Endodermal cell (in vitro differentiated cells): ENCODE measurements at regions not wholly inside any gene's neighbourhood (a gene's known extent, or its start where the extent isn't known, plus 50 kb on each side); places are given as distances from the start of the nearest gene placed in this dataset.

Experiments used
- DNase-seq: peaks from one replicate; pipeline ENCODE4 v3.0.0-alpha.2; 2017
- H3K27ac ChIP-seq: 2 replicates; pipeline ENCODE4 v1.5.1; 2013; ENCODE audit warnings: mild to moderate bottlenecking, low read depth, low read length, moderate library complexity
- H3K27me3 ChIP-seq: 2 replicates; pipeline ENCODE4 v1.6.1; 2013; ENCODE audit warnings: mild to moderate bottlenecking, low read length, moderate library complexity; ENCODE audit not compliant: insufficient read depth, control insufficient read depth, poor library complexity, severe bottlenecking
- H3K36me3 ChIP-seq: 2 replicates; pipeline ENCODE4 v1.7.0; 2013; ENCODE audit warnings: mild to moderate bottlenecking, low read length, moderate library complexity; ENCODE audit not compliant: control insufficient read depth, insufficient read depth
- H3K4me1 ChIP-seq: one replicate; pipeline ENCODE4 v1.7.0; 2013; ENCODE audit warnings: low read length; ENCODE audit not compliant: control insufficient read depth, insufficient read depth
- H3K4me3 ChIP-seq: 2 replicates; pipeline ENCODE4 v1.5.1; 2013; ENCODE audit warnings: mild to moderate bottlenecking, low read length, moderate library complexity
- H3K9ac ChIP-seq: 2 replicates; pipeline ENCODE4 v1.6.1; 2013; ENCODE audit warnings: mild to moderate bottlenecking, low read length, moderate library complexity; ENCODE audit not compliant: poor library complexity, severe bottlenecking; ENCODE audit errors: extremely low read depth
- H3K9me3 ChIP-seq: 2 replicates; pipeline ENCODE4 v1.6.1; 2013; ENCODE audit warnings: mild to moderate bottlenecking, low read length, moderate library complexity; ENCODE audit not compliant: control insufficient read depth
- H3K27ac Mint-ChIP-seq: 2 replicates; pipeline ENCODE4 v1.8.0; 2020; ENCODE audit warnings: mixed read lengths
- H3K27me3 Mint-ChIP-seq: 2 replicates; pipeline ENCODE4 v1.8.0; 2021; ENCODE audit warnings: mild to moderate bottlenecking, mixed read lengths; ENCODE audit not compliant: insufficient read depth
- H3K36me3 Mint-ChIP-seq: 2 replicates; pipeline ENCODE4 v1.8.0; 2020; ENCODE audit warnings: low read depth, mixed read lengths
- H3K4me1 Mint-ChIP-seq: 2 replicates; pipeline ENCODE4 v1.8.0; 2020; ENCODE audit warnings: mixed read lengths
- H3K4me3 Mint-ChIP-seq: 2 replicates; pipeline ENCODE4 v1.8.0; 2020; ENCODE audit warnings: mild to moderate bottlenecking, moderate library complexity, mixed read lengths
- H3K9me3 Mint-ChIP-seq: 2 replicates; pipeline ENCODE4 v1.8.0; 2020; ENCODE audit warnings: mild to moderate bottlenecking, mixed read lengths
- WGBS, 2 experiments: methylation state at CpG; one replicate each; pipeline versions ENCODE4 v1.1.5 to v1.1.7; 2013; ENCODE audit warnings: missing lambda C conversion rate in 2 of 2, mixed read lengths in 1 of 2; ENCODE audit not compliant: insufficient coverage in 1 of 2, insufficient read length in 1 of 2; 5-methylcytosine and 5-hydroxymethylcytosine counted together
- TF ChIP-seq, protein P1 (sequence below): fragments of 200-600 bp; sonication (generic); conservative IDR thresholded peaks from 2 replicates; pipeline ENCODE4 v1.5.0; 2021; ENCODE audit warnings: antibody characterized with exemption, mild to moderate bottlenecking

GRCh38 chr10:29794776-29795611 is 160.2 kb upstream of the SVIL start:
- H3K36me3 Mint-ChIP-seq = no peaks in the 10 kb centered on the region
- whole genome bisulfite sequencing, 2 experiments = 90 to 100% methylated on average over 5 to 10 of the region's 11 CpGs
- no peak overlapping the region for H3K27ac ChIP-seq
- H3K9ac ChIP-seq = no peak overlapping the region
- TF ChIP-seq, protein P1, sequence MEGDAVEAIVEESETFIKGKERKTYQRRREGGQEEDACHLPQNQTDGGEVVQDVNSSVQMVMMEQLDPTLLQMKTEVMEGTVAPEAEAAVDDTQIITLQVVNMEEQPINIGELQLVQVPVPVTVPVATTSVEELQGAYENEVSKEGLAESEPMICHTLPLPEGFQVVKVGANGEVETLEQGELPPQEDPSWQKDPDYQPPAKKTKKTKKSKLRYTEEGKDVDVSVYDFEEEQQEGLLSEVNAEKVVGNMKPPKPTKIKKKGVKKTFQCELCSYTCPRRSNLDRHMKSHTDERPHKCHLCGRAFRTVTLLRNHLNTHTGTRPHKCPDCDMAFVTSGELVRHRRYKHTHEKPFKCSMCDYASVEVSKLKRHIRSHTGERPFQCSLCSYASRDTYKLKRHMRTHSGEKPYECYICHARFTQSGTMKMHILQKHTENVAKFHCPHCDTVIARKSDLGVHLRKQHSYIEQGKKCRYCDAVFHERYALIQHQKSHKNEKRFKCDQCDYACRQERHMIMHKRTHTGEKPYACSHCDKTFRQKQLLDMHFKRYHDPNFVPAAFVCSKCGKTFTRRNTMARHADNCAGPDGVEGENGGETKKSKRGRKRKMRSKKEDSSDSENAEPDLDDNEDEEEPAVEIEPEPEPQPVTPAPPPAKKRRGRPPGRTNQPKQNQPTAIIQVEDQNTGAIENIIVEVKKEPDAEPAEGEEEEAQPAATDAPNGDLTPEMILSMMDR = no peak
- H3K9me3 Mint-ChIP-seq = no peaks in the 10 kb centered on the region
- no peak overlapping the region for H3K27ac Mint-ChIP-seq
- no peak for DNase-seq
- H3K27me3 ChIP-seq = no peaks in the 10 kb centered on the region
- H3K4me3 Mint-ChIP-seq = no peak overlapping the region
- H3K27me3 Mint-ChIP-seq = no peaks in the 10 kb centered on the region
- no peak overlapping the region for H3K4me3 ChIP-seq
- no peaks in the 10 kb centered on the region for H3K9me3 ChIP-seq
- H3K4me1 ChIP-seq = no peaks in the 10 kb centered on the region
- H3K36me3 ChIP-seq = no peaks in the 10 kb centered on the region
- no peaks in the 10 kb centered on the region for H3K4me1 Mint-ChIP-seq

GRCh38 chr10:29791773-29792172 is 157.0 kb upstream of the SVIL start:
- no peaks in the 10 kb centered on the region for H3K27me3 Mint-ChIP-seq
- Histone ChIP-seq H3K9ac (no peak overlapping the region), H3K27ac (no peak overlapping the region), H3K4me1 (no peaks in the 10 kb centered on the region), H3K36me3 (no peaks in the 10 kb centered on the region), H3K4me3 (no peak overlapping the region), H3K9me3 (peaks cover 10% of the 10 kb centered on the region), H3K27me3 (no peaks in the 10 kb centered on the region)
- 90 to 100% methylated on average over 3 of the region's 3 CpGs for WGBS, 2 experiments
- no peak overlapping the region for H3K4me3 Mint-ChIP-seq
- H3K9me3 Mint-ChIP-seq = no peaks in the 10 kb centered on the region
- no peak for DNase-seq
- TF ChIP-seq, protein P1 = no peak
- H3K36me3 Mint-ChIP-seq = no peaks in the 10 kb centered on the region
- no peaks in the 10 kb centered on the region for H3K4me1 Mint-ChIP-seq
- no peak overlapping the region for H3K27ac Mint-ChIP-seq

- no peak overlapping the region for H3K27ac ChIP-seq
- no peak overlapping the region for H3K9ac ChIP-seq
- Mint-ChIP-seq H3K27ac (no peak overlapping the region), H3K4me1 (no peaks in the 10 kb centered on the region), H3K9me3 (no peaks in the 10 kb centered on the region), H3K4me3 (no peak overlapping the region), H3K27me3 (no peaks in the 10 kb centered on the region), H3K36me3 (no peaks in the 10 kb centered on the region)
- peaks cover 10% of the 10 kb centered on the region for H3K9me3 ChIP-seq
- H3K4me3 ChIP-seq = no peak overlapping the region
- DNase-seq = no peak
- no peaks in the 10 kb centered on the region for H3K4me1 ChIP-seq
- H3K27me3 ChIP-seq = no peaks in the 10 kb centered on the region
- no peaks in the 10 kb centered on the region for H3K36me3 ChIP-seq
- 87 to 100% methylated on average over 1 to 2 of the region's 2 CpGs for WGBS, 2 experiments
- TF ChIP-seq, protein P1 = no peak
Observed at GRCh38 chr10:29790207-29790606, 155.4 kb upstream of the SVIL start.
